HUES6 (cell line): ENCODE measurements at regions not wholly inside any gene's neighbourhood (a gene's known extent, or its start where the extent isn't known, plus 50 kb on each side); places are given as distances from the start of the nearest gene placed in this dataset.

Experiments
- H3K27ac ChIP-seq: 2 replicates; pipeline ENCODE4 v1.7.0; 2013; ENCODE audit warnings: low read depth, mild to moderate bottlenecking, low read length, inconsistent platforms
- H3K27me3 ChIP-seq: 2 replicates; pipeline ENCODE4 v1.6.1; 2013; ENCODE audit warnings: low read length; ENCODE audit not compliant: control insufficient read depth, insufficient read depth
- H3K36me3 ChIP-seq: 2 replicates; pipeline ENCODE4 v1.6.1; 2013; ENCODE audit warnings: low read length; ENCODE audit not compliant: control insufficient read depth, insufficient read depth
- H3K4me1 ChIP-seq: 2 replicates; pipeline ENCODE4 v1.6.1; 2013; ENCODE audit warnings: low read length; ENCODE audit not compliant: control insufficient read depth, insufficient read depth
- H3K4me3 ChIP-seq: 2 replicates; pipeline ENCODE4 v1.5.1; 2013; ENCODE audit warnings: low read depth, low read length
- H3K9ac ChIP-seq: one replicate; pipeline ENCODE4 v1.6.1; 2013; ENCODE audit warnings: mild to moderate bottlenecking, low read length
- H3K9me3 ChIP-seq: 2 replicates; pipeline ENCODE4 v1.6.1; 2013; ENCODE audit warnings: low read depth, low read length; ENCODE audit not compliant: control insufficient read depth, insufficient read depth

DNA sequence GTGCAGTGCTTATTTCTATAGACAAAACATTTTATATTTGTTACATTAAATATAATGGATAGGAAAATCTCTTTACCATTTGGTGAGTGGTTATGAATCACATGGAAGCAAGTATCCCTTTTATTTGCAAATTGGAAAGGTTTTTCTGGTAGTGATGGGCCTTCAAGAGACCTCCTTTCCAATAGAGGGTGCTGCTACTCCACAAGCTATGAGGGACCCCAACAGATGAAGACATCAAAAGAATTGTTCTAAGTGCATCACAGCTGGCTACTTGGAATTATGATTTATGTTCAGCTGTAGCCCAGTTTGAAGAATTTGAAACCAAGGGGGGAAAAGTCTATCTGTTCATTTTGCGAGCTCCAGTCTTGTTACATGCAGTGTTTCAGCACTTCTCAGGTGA lies 493.7 kb upstream of the SGCD start:
- no peaks in the 10 kb centered on the region for H3K27me3 ChIP-seq
- H3K4me3 ChIP-seq, result no peak overlapping the region
- H3K4me1 ChIP-seq, result no peaks in the 10 kb centered on the region
- no peak overlapping the region for H3K9ac ChIP-seq
- H3K36me3 ChIP-seq, result no peaks in the 10 kb centered on the region
- no peak overlapping the region for H3K27ac ChIP-seq
- H3K9me3 ChIP-seq, result no peaks in the 10 kb centered on the region

- no peaks in the 10 kb centered on the region for H3K4me1 ChIP-seq
- no peak overlapping the region for H3K9ac ChIP-seq
- no peak overlapping the region for H3K27ac ChIP-seq
- H3K9me3 ChIP-seq, result no peaks in the 10 kb centered on the region
- no peaks in the 10 kb centered on the region for H3K27me3 ChIP-seq
- no peaks in the 10 kb centered on the region for H3K36me3 ChIP-seq
- H3K4me3 ChIP-seq, result no peak overlapping the region
Observed at GRCh38 chr5:155834271-155834975, 492.5 kb upstream of the SGCD start.

DNA sequence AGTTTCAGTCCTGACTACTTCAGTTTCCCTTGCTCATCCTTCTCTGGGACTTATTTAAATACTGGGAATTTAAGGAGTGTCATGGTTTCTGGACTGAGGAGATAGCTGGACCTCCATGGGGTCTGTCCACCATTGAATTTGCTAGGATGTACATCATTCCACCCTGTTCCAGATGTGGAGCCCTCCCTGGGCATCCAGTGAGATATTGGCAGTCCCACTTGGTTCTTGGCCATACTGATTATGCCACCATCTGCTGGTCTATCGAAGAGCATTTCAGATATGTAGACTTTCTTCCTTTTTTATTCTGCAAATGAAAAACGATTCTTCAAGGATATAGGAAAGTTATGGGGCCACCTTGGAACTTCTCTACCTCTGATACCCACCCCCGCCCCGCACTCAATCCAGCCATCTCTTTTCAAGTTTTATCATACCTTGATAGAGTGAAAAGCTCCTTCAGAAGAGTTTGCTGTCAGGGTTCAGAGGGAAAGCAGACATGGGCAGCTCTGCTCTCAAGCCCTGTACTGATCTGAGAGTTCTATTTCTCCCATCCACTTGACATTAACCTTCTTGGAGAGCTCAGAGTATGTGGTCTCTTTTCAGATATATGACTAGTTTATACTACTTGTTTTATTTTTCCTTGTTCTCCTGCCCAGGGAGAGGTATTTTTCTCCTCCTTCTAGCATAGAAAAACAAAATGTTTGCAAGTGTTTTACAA lies 490.7 kb upstream of the SGCD start:
- H3K36me3 ChIP-seq, result no peaks in the 10 kb centered on the region
- no peak overlapping the region for H3K27ac ChIP-seq
- no peaks in the 10 kb centered on the region for H3K9me3 ChIP-seq
- H3K4me3 ChIP-seq, result no peak overlapping the region
- no peaks in the 10 kb centered on the region for H3K4me1 ChIP-seq
- H3K27me3 ChIP-seq, result no peaks in the 10 kb centered on the region
- no peak overlapping the region for H3K9ac ChIP-seq

DNA sequence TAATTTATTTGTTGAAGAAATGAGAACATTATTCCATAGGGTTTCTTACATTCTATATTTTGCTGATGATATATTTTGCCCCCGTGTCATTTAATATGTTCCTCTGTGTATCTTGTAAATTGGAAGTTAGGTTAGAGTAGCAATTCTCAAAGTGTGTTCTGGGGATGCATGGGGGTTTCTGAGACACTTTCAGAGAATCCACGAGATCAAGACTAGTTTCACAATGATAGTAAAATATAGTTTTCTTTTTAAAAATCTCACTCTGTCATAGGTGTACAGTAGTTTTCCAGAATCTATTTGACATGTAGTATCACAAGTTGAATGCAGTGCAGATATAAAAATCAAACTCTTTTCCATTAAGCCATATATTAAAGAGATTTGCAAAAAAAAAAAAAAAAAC lies 488.6 kb upstream of the SGCD start:
- no peaks in the 10 kb centered on the region for H3K9me3 ChIP-seq
- no peak overlapping the region for H3K9ac ChIP-seq
- no peak overlapping the region for H3K4me3 ChIP-seq
- H3K27ac ChIP-seq, result no peak overlapping the region
- no peaks in the 10 kb centered on the region for H3K36me3 ChIP-seq
- H3K27me3 ChIP-seq, result no peaks in the 10 kb centered on the region
- no peaks in the 10 kb centered on the region for H3K4me1 ChIP-seq

- Histone ChIP-seq H3K4me3 (no peak overlapping the region), H3K27ac (no peak overlapping the region), H3K36me3 (no peaks in the 10 kb centered on the region), H3K9ac (no peak overlapping the region), H3K4me1 (no peaks in the 10 kb centered on the region), H3K9me3 (no peaks in the 10 kb centered on the region), H3K27me3 (no peaks in the 10 kb centered on the region)
Observed at GRCh38 chr5:155839251-155840037, 487.5 kb upstream of the SGCD start.

GRCh38 chr5:155844542-155844941 lies 482.4 kb upstream of the SGCD start:
- no peak overlapping the region for H3K9ac ChIP-seq
- H3K27ac ChIP-seq, result no peak overlapping the region
- no peaks in the 10 kb centered on the region for H3K27me3 ChIP-seq
- H3K36me3 ChIP-seq, result no peaks in the 10 kb centered on the region
- no peak overlapping the region for H3K4me3 ChIP-seq
- H3K9me3 ChIP-seq, result no peaks in the 10 kb centered on the region
- H3K4me1 ChIP-seq, result no peaks in the 10 kb centered on the region

DNA sequence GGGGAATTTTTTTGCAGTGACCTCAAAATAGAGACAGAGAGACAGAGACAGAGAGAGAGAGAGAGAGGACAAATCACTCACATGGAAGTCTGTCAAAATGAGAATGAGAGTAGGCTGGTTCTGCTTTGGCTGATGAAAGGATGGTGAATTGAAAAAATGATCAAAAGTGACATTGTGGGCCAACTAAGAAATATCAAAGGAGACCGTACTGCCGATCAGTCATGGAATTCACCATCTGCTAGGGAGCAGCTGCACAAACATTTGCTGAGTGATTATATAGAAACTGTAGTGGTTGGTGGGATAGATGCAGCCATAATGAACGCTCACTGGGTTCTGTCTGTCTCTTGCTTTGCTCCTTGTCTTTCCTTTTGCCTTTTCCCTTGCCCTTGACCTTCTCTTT lies 476.6 kb upstream of the SGCD start:
- H3K27ac ChIP-seq, result no peak overlapping the region
- H3K4me3 ChIP-seq, result no peak overlapping the region
- H3K36me3 ChIP-seq, result no peaks in the 10 kb centered on the region
- no peaks in the 10 kb centered on the region for H3K9me3 ChIP-seq
- no peak overlapping the region for H3K9ac ChIP-seq
- no peaks in the 10 kb centered on the region for H3K27me3 ChIP-seq
- H3K4me1 ChIP-seq, result no peaks in the 10 kb centered on the region

- Histone ChIP-seq H3K36me3 (no peaks in the 10 kb centered on the region), H3K4me3 (no peak overlapping the region), H3K4me1 (no peaks in the 10 kb centered on the region), H3K9me3 (no peaks in the 10 kb centered on the region), H3K9ac (no peak overlapping the region), H3K27me3 (no peaks in the 10 kb centered on the region), H3K27ac (no peak overlapping the region)
Observed at GRCh38 chr5:155866971-155867370, 460.0 kb upstream of the SGCD start.

DNA sequence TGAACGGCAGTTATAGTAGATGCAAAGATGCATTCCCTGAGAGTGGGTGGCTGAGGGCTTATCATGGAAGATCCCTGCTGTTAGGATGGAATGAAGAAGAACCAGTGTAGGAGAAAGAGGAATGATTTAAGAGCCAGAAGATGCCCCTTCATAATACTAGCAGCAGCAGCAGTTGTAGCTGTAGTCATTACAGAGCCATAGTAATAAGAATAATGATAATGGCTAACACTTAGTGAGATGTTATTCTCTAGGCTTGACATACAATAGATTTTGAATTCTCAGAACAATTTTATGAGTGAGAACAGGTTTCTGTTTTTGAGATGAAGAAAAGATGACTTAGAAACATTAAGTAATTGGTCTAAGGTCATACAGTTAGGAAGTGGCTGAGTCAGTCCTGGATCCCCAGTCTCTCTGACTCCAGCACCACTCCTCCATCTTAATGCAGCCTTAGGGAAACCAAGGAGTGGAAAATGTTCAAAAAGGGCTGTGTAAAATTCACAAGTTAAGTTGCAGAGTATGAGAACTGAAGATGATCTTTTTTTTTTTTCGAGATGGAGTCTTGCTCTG lies 459.4 kb upstream of the SGCD start:
- Histone ChIP-seq H3K36me3 (no peaks in the 10 kb centered on the region), H3K27ac (no peak overlapping the region), H3K9me3 (no peaks in the 10 kb centered on the region), H3K27me3 (no peaks in the 10 kb centered on the region), H3K4me3 (no peak overlapping the region), H3K9ac (no peak overlapping the region), H3K4me1 (no peaks in the 10 kb centered on the region)

GRCh38 chr5:155870636-155871035 lies 456.3 kb upstream of the SGCD start:
- H3K9me3 ChIP-seq, result no peaks in the 10 kb centered on the region
- no peaks in the 10 kb centered on the region for H3K27me3 ChIP-seq
- H3K27ac ChIP-seq, result no peak overlapping the region
- H3K9ac ChIP-seq, result no peak overlapping the region
- no peak overlapping the region for H3K4me3 ChIP-seq
- no peaks in the 10 kb centered on the region for H3K36me3 ChIP-seq
- H3K4me1 ChIP-seq, result no peaks in the 10 kb centered on the region

DNA sequence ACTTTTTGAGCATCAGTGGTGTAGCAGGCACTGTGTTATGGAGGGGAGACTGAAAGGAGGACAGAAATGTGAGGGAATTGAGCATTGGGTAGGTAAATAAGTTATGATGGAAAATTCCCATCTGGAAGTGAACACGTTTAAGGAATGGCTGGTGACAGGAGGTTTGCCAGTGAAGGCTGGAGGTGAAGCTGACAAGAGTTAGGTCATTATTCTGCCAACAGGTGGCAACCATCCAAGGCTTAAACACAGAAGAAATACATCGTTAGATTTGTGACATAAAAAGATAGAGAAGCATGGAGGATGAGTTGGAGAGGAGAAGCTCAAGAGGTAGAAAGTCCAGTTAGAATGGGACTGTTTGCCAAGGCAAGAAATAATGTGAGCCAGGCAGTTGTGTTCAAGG lies 455.3 kb upstream of the SGCD start:
- no peak overlapping the region for H3K4me3 ChIP-seq
- H3K27ac ChIP-seq, result no peak overlapping the region
- H3K36me3 ChIP-seq, result no peaks in the 10 kb centered on the region
- no peak overlapping the region for H3K9ac ChIP-seq
- H3K4me1 ChIP-seq, result no peaks in the 10 kb centered on the region
- H3K9me3 ChIP-seq, result no peaks in the 10 kb centered on the region
- no peaks in the 10 kb centered on the region for H3K27me3 ChIP-seq
